ENCODE measurements at regions not wholly inside any gene's neighbourhood (a gene's known extent, or its start where the extent isn't known, plus 50 kb on each side); places are given as distances from the start of the nearest gene placed in this dataset.
A peak's percentile ranks its signal among the peaks of the same experiment; 100 is the strongest.

- no peak for DNase-seq
Measured at GRCh38 chr18:29123706-29124530, 947.0 kb upstream of the CDH2 start.

GRCh38 chr18:29104671-29105070 is 927.7 kb upstream of the CDH2 start:
- peak; percentile 4 for DNase-seq

GRCh38 chr18:29104227-29104626 is 927.3 kb upstream of the CDH2 start:
- no peak for DNase-seq

DNA sequence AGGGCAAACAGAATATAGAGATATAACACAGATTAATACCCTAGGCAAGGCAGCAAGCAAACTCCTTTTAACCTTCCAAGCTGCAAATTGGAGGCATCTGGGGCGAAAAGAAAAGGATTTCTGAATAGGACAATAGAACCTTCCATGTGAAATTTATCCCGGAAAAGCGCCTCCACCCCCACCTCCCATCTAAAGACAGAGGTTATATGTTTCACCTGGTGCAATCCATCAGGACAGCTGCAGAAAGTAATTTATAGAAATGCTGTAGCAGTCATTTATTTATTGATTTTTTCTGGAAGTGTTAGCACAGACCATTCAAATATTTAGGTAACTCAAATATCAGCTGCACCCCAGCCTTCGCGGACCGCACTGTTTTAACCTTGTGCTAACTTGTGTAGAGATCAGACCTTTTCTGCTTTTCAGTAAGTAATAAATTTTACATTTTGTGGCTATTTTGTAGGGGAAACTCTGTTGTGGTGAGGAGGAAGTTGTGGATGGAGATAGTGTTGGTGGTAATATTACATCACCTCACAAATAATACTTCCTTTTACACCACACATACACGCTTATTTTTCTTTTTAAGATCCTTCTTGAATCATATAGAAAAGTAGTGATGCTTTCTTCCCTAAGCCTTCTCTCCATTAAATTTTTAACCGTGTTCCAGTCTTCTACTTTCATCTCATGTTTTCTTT is 919.3 kb upstream of the CDH2 start:
- DNase-seq: no peak

- no peak for DNase-seq
Measured at GRCh38 chr18:29087616-29088246, 910.8 kb upstream of the CDH2 start.

DNA sequence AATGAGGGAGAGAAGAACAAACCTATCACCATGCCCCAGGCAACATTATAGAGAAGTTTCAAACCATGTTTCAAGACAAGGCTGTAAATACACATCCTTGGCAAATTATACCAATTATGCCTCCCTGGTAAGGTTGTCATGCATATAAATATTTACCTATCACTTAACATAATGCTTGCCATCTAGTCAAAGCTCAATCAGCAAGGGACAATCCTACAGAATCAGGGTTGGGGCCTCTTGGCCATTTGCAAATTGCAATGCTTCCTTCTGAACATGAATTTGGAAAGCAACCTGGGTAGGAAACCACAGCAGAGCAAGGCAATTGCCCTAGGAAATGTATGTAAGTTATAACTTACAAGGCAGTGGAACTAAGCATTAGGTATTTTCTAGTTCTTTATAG is 907.2 kb upstream of the CDH2 start:
- peak; percentile 8 for DNase-seq

DNA sequence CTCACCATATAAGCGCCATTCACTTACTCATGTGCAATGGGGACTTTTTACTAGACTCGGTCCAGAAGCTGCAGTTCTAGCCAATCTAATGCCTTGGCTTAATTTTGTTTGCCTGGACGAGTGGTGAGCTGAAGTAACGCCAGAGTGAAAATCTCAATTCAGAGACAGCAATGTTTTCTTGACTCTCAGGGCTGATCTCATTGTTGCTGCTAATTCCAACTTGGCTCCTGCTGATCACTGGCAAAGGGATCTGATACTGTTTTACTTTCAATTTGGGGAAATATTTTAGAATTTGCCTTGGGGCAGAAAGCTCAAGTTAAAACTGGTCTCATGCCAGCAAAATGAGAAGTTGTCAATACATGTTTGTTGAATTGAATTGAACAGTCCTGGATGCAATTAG is 906.6 kb upstream of the CDH2 start:
- DNase-seq: no peak

DNA sequence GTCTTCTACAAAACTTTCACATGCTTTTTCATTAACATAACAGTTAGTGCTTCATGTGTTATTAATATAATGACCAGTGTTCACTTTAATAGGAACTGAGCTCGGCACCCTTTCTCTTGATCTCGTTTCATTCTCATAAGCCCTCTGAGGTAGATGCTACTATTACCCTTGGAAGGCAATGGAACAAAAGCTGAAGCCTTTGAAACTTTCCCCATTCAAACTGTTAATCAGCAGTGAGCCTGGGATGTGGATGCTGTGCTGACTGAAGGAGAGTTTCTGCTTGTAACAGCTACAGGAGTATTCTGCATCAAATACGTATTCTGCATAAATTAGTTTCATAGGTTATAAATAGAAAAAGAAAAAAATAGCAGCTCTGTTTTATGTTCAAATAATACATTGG is 904.0 kb upstream of the CDH2 start:
- no peak for DNase-seq

- peak; percentile 21 for DNase-seq
Measured at GRCh38 chr18:29078273-29078672, 901.3 kb upstream of the CDH2 start.

DNA sequence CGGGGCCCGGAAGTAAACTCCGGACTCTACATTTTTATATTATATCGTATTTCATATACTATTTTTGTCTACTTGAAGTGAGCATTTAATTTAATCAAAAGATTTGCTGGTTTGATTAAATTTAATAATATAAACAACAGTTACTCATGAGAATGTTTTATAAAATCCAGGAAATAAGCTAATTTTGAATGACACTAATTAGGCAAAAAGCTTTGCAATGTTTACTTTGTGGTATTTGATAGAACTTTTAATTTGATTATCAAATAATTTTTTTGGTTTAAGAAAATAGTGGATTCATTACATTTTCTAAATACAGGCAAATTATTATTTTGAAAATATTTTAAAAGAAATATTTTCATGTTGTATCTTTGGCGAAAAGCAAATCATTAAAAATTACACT is 900.4 kb upstream of the CDH2 start:
- no peak for DNase-seq

DNA sequence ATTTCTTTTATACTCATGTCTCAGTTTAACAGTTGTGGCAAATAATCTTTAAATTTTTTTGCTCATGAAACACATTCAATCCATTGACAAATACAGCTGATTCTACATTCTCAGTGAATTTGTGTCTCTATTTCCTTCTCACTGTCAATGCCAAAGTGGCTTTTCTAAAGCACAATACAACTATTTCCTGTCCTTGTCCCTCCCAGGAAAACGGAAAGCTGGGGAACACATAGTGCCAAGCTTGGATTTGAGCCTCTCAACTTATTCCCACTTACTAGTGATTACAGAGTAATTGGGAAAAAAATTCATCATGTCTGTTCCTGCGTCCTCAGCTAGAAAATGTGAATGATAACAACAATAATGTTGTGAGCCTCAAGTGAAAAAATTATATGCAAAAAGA is 899.7 kb upstream of the CDH2 start:
- no peak for DNase-seq

- no peak for DNase-seq
Measured at GRCh38 chr18:29074147-29074546, 897.2 kb upstream of the CDH2 start.

DNA sequence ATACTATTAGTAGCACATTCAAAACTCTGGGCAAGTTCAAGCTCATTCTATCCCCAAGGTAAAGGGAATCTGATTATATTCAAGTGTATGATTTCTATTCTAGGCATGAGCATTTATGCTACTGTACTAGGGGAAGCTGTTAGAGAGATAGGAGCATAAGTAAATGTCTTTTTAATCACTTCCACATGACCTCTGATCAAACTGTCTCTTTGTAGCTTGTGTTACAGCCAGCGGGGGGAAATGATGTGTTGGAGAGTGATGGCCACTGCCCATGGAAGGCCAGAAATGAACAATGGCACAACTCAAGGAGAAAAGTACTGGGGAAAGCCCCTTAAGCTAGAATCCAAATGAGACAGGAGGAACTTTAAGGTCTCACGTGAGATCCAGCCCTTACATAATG is 894.9 kb upstream of the CDH2 start:
- DNase-seq: no peak

DNA sequence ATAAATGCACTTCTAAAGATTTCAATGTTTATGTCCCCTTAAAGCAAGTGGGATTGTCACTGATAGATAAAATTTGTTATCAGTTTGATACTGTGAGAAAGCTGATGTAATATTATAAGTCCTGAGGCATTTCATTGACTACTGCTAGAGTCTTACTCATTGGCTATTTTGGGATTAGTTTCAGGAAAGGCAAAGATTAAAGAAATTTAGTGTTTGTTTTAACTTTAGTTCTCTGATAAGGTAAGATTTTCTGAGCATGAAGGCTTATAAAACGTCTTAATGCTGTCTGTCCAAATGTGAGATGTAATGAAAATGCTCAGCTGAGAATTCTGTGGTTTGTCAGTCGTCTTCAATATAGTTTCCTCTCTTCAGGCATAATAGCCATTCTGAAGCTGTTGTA is 886.4 kb upstream of the CDH2 start:
- DNase-seq: no peak

- no peak for DNase-seq
Measured at GRCh38 chr18:29062921-29063320, 886.0 kb upstream of the CDH2 start.

DNA sequence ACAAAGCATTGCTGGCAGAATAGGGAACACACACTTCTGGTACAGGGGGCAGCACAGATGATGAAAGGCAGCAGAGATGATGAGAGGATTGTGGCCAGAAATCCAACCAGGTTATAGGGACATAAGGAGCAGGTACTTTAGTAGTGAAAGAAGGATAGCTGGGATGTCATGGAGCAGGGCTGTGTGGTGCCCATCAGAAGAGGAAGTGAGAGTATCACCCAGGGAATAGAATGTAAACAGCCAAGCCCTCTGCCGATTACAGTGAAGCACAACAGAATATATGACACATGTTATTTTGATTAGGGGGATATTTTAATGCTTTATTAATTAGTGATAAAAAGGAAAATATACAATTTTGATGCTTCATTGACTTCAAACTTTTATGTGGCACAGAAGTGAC is 883.4 kb upstream of the CDH2 start:
- DNase-seq: no peak

GRCh38 chr18:29057703-29058102 is 880.8 kb upstream of the CDH2 start:
- DNase-seq: no peak

DNA sequence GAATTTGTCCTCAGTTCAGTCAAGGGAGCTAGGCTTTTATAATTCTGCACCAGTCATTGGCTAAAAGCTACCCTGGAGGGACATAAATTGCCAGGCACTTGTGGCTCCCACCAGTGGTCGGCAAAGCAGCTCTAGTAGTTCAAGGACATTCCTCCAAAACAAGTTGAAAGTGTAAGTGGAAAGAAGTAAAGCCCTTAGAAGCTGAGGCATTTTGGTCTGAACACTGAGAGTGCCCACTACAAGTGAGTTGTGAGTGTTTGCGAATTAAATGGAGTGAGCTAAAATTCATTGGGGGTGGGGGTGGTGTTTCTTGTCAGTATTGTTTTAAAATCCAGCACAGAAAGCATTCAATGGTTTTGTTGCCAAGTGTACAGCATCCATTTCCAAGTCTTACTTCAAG is 879.9 kb upstream of the CDH2 start:
- DNase-seq: no peak

GRCh38 chr18:29041976-29042375 is 865.0 kb upstream of the CDH2 start:
- DNase-seq: peak; percentile 21

DNA sequence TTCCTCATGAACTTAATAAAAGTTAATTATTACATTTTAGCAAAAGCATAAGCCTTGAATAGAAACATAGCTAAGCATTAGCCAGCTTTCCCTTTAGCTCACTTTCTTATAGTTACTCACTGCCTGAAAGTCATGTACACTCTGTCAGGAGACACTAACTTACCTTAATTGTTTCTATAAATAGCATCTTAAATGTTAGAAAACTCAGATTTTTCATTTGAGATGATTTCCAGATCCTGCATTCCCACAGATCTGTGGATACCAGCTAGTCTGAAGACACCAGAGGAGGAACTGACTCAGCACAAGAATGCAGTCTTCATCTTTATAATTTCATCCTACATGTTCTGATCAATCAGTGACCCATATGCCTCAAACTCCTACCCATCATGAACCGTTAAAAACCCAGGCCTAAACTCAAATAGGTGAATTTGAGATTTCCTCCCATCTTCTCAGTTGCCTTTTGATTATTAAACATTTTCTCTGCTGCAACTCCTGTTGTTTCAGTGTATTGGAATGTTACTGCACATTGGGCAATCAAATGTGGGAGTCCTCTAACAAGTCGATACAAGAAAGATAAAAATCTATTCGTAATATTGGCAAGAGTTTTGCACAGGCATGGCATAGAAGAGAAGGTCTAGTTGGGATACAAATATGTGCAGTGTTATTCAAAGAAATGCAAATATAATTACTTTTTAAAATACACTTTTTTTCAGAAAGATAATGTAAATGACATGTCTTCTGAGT is 857.4 kb upstream of the CDH2 start:
- no peak for DNase-seq

DNA sequence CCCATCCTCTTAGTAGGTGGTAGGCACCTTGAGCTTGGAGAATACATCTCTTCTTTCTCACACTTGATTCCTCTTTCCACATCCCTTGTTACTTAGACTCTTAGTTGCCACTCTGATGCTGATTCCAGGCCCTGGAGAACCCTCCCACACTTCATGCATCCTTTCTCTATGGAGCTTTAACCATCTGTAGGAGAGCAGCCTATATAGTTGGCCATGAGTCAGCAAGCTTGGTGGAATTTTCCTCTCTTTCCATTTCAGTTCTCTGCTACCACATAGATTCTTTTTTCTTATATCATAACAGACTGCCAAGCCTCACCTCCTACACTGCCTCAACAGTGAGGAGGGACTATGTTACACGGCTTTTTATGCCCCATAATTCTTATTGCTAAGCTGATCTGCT is 851.6 kb upstream of the CDH2 start:
- DNase-seq: no peak

DNA sequence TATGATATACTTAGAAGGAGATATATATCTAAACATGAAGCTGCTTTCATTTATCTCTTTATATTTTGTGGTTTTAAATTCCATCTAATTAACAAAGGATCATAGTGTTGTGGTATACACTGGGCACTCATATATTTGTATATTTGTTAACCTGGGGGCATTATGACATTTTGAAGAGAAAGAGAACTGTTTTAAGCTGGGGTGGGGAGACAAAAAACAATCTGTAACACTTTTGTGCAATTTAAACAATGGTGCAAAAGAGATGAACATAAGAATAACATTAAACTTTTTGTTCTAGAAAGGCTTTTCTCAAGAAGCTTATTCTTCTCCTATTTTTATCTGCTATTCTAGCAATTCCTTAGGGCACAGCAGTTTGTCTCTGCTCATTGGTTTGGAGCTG is 842.0 kb upstream of the CDH2 start:
- no peak for DNase-seq

DNA sequence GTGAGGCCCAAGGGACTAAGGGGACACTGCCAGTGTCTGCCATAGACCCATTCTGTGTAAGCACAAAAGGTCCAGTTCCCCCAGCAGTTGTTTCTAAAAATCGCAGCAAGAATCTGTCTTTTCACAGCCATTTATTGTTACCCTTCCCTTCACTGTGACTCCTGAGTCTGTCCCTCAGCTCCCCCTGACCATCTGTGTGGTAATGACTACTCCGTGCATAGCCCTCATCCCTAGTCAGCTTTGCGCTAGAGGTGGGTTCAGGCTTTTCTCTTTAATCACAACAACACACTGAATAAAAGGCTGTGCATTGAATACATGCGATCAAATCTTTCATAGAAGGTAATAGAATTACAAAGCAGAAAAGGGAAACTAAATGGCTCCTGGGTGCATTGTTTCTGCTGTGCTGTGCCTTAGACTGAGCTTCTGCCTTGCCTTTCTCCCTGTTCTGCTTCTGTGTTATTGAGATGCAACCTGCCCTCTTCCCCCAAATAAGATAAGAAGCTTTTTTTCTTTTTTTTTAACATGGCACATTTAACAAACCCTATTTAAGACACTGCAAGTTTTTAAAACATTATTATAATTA is 836.0 kb upstream of the CDH2 start:
- peak; percentile 8 for DNase-seq
